DOHH2 (cell line): ENCODE measurements at regions not wholly inside any gene's neighbourhood (a gene's known extent, or its start where the extent isn't known, plus 50 kb on each side); places are given as distances from the start of the nearest gene placed in this dataset.

Experiments
- H3F3A ChIP-seq: fragments of 200-600 bp; sonication (generic), shearing (Covaris generic); 2 replicates; pipeline ENCODE4 v1.6.0; 2016; ENCODE audit warnings: antibody characterized with exemption, mild to moderate bottlenecking; ENCODE audit not compliant: control insufficient read depth, insufficient read depth
- H3K27ac ChIP-seq: fragments of 200-600 bp; sonication (generic); 2 replicates; pipeline ENCODE4 v1.5.1; 2014; ENCODE audit warnings: low read depth, mild to moderate bottlenecking, low read length, moderate library complexity
- H3K27me3 ChIP-seq: fragments of 200-600 bp; sonication (generic); 2 replicates; pipeline ENCODE4 v1.6.1; 2014; ENCODE audit warnings: mild to moderate bottlenecking, low read length, mixed read lengths; ENCODE audit not compliant: control insufficient read depth
- H3K36me3 ChIP-seq: fragments of 200-600 bp; sonication (generic); 2 replicates; pipeline ENCODE4 v1.6.1; 2014; ENCODE audit warnings: mild to moderate bottlenecking, low read length, moderate library complexity, mixed read lengths; ENCODE audit not compliant: control insufficient read depth
- H3K4me1 ChIP-seq: fragments of 200-600 bp; sonication (generic); 2 replicates; pipeline ENCODE4 v1.6.1; 2014; ENCODE audit warnings: mild to moderate bottlenecking, low read length, mixed read lengths; ENCODE audit not compliant: control insufficient read depth
- H3K4me2 ChIP-seq: fragments of 200-600 bp; sonication (generic); 2 replicates; pipeline ENCODE4 v1.6.0; 2014; ENCODE audit warnings: mild to moderate bottlenecking, low read length, moderate library complexity
- H3K4me3 ChIP-seq: fragments of 200-600 bp; sonication (generic); 2 replicates; pipeline ENCODE4 v1.5.1; 2014; ENCODE audit warnings: mild to moderate bottlenecking, low read length, mixed read lengths
- H3K79me2 ChIP-seq: fragments of 200-600 bp; sonication (generic); 2 replicates; pipeline ENCODE4 v1.6.1; 2014; ENCODE audit warnings: mild to moderate bottlenecking, low read length, mixed read lengths; ENCODE audit not compliant: control insufficient read depth
- H3K9me2 ChIP-seq: fragments of 200-600 bp; sonication (generic); replicated peaks from 2 replicates; pipeline ENCODE4 v1.6.1; 2014; ENCODE audit warnings: mild to moderate bottlenecking, low read length, mixed read lengths; ENCODE audit not compliant: control insufficient read depth
- H3K9me3 ChIP-seq: fragments of 200-600 bp; sonication (generic); 2 replicates; pipeline ENCODE4 v1.6.1; 2014; ENCODE audit warnings: antibody characterized with exemption, low read length, mixed read lengths; ENCODE audit not compliant: control insufficient read depth, insufficient read depth
- H4K20me1 ChIP-seq: fragments of 200-600 bp; sonication (generic); 2 replicates; pipeline ENCODE4 v1.6.0; 2014; ENCODE audit warnings: low read depth, mild to moderate bottlenecking, antibody characterized with exemption, low read length, moderate library complexity; ENCODE audit not compliant: control insufficient read depth, insufficient read depth
- CTCF ChIP-seq: fragments of 200-600 bp; sonication (generic); IDR thresholded peaks from one replicate; pipeline ENCODE4 v1.5.1; 2014; ENCODE audit warnings: antibody characterized with exemption, mild to moderate bottlenecking, low read depth, low read length; ENCODE audit not compliant: poor library complexity, severe bottlenecking
- EZH2phosphoT487 ChIP-seq: fragments of 200-600 bp; sonication (generic); IDR thresholded peaks from 2 replicates; pipeline ENCODE4 v1.6.1; 2017; ENCODE audit warnings: borderline replicate concordance, mild to moderate bottlenecking, antibody characterized with exemption, low read length, moderate library complexity, mixed read lengths

GRCh38 chr17:72498364-72499210 lies 377.8 kb downstream of the SOX9 start:
- Histone ChIP-seq H3K9me2 (no peaks in the 10 kb centered on the region), H3K79me2 (no peaks in the 10 kb centered on the region), H3K27me3 (no peaks in the 10 kb centered on the region), H4K20me1 (no peaks in the 10 kb centered on the region), H3K9me3 (no peaks in the 10 kb centered on the region), H3K4me2 (no peak overlapping the region), H3K36me3 (no peaks in the 10 kb centered on the region), H3F3A (no peaks in the 10 kb centered on the region), H3K27ac (no peak overlapping the region), H3K4me3 (no peak overlapping the region), H3K4me1 (no peaks in the 10 kb centered on the region)
- TF ChIP-seq EZH2phosphoT487 (no peak), CTCF (no peak)

- Histone ChIP-seq H4K20me1 (no peaks in the 10 kb centered on the region), H3K9me3 (no peaks in the 10 kb centered on the region), H3K27me3 (no peaks in the 10 kb centered on the region), H3K79me2 (no peaks in the 10 kb centered on the region), H3K4me3 (no peak overlapping the region), H3K36me3 (no peaks in the 10 kb centered on the region), H3K9me2 (no peaks in the 10 kb centered on the region), H3K4me2 (no peak overlapping the region), H3K4me1 (no peaks in the 10 kb centered on the region), H3K27ac (no peak overlapping the region), H3F3A (no peaks in the 10 kb centered on the region)
- TF ChIP-seq EZH2phosphoT487: no peak
- TF ChIP-seq CTCF: no peak
Observed at GRCh38 chr17:72501404-72502370, 380.9 kb downstream of the SOX9 start.

- H3K9me3 ChIP-seq: no peaks in the 10 kb centered on the region
- no peak overlapping the region for H3K4me2 ChIP-seq
- no peak overlapping the region for H3K27ac ChIP-seq
- no peak for TF ChIP-seq EZH2phosphoT487
- no peak for TF ChIP-seq CTCF
- no peaks in the 10 kb centered on the region for H3K4me1 ChIP-seq
- no peaks in the 10 kb centered on the region for H3K9me2 ChIP-seq
- H3K79me2 ChIP-seq: no peaks in the 10 kb centered on the region
- no peaks in the 10 kb centered on the region for H4K20me1 ChIP-seq
- no peaks in the 10 kb centered on the region for H3K36me3 ChIP-seq
- no peak overlapping the region for H3K4me3 ChIP-seq
- H3F3A ChIP-seq: no peaks in the 10 kb centered on the region
- no peaks in the 10 kb centered on the region for H3K27me3 ChIP-seq
Observed at GRCh38 chr17:72502371-72503341, 381.8 kb downstream of the SOX9 start.
